ENCODE measurements at regions not wholly inside any gene's neighbourhood (a gene's known extent, or its start where the extent isn't known, plus 50 kb on each side); places are given as distances from the start of the nearest gene placed in this dataset.

GRCh38 chr2:105621038-105621437 lies 123.7 kb upstream of the NCK2 start:
- Histone ChIP-seq H2AFZ (ENCODE audit: low read depth, low read length) (no peak overlapping the region), H3K9me2 (ENCODE audit: insufficient read depth, low read length) (no peaks in the 10 kb centered on the region), H4K20me1 (ENCODE audit: insufficient read depth) (no peaks in the 10 kb centered on the region), H3K9ac (ENCODE audit: low read length) (no peak overlapping the region), H3K4me3 (ENCODE audit: low read length) (no peak overlapping the region), H3K27ac (ENCODE audit: low read length) (peak overlapping the region; percentile 49), H3K79me2 (replicated peaks; ENCODE audit: insufficient read depth, low read length) (no peaks in the 10 kb centered on the region), H3K4me2 (ENCODE audit: low read length) (no peak overlapping the region), H3K9me3 (ENCODE audit: low read length) (no peaks in the 10 kb centered on the region), H3F3A (ENCODE audit: insufficient read depth, low read length, poor library complexity, severe bottlenecking) (no peaks in the 10 kb centered on the region), H3K36me3 (ENCODE audit: insufficient read depth, low read length) (no peaks in the 10 kb centered on the region), H3K27me3 (ENCODE audit: insufficient read depth, low read depth, low read length) (no peaks in the 10 kb centered on the region)
- TF ChIP-seq EP300 (conservative IDR thresholded peaks at IDR 0.05; ENCODE audit: poor library complexity, severe bottlenecking) (no peak), REST (IDR thresholded peaks at IDR 0.05; ENCODE audit: borderline replicate concordance) (peak; percentile 94), MXI1 (conservative IDR thresholded peaks at IDR 0.05; ENCODE audit: poor library complexity, severe bottlenecking) (no peak), EZH2 (IDR thresholded peaks at IDR 0.05; ENCODE audit: borderline replicate concordance, insufficient read depth, low read length, poor library complexity, severe bottlenecking) (no peak)

- no peak overlapping the region for H3K9ac ChIP-seq (ENCODE audit: low read length)
- no peaks in the 10 kb centered on the region for H3K79me2 ChIP-seq (replicated peaks; ENCODE audit: insufficient read depth, low read length)
- H3K27ac ChIP-seq (ENCODE audit: low read length) = no peak overlapping the region
- TF ChIP-seq RAD21 (conservative IDR thresholded peaks at IDR 0.05) (no peak), MXI1 (conservative IDR thresholded peaks at IDR 0.05; ENCODE audit: poor library complexity, severe bottlenecking) (no peak), TAF1 (IDR thresholded peaks at IDR 0.05; ENCODE audit: low read depth) (no peak), SMC3 (conservative IDR thresholded peaks at IDR 0.05; ENCODE audit: poor library complexity) (no peak), CTCF (IDR thresholded peaks at IDR 0.05; ENCODE audit: poor library complexity, severe bottlenecking) (no peak), EZH2 (IDR thresholded peaks at IDR 0.05; ENCODE audit: borderline replicate concordance, insufficient read depth, low read length, poor library complexity, severe bottlenecking) (no peak), EP300 (conservative IDR thresholded peaks at IDR 0.05; ENCODE audit: poor library complexity, severe bottlenecking) (no peak), REST (IDR thresholded peaks at IDR 0.05; ENCODE audit: borderline replicate concordance) (no peak), POLR2AphosphoS5 (IDR thresholded peaks at IDR 0.05) (no peak)
- H3K36me3 ChIP-seq (ENCODE audit: insufficient read depth, low read length) = no peaks in the 10 kb centered on the region
- H3K4me3 ChIP-seq (ENCODE audit: low read length) = no peak overlapping the region
- no peaks in the 10 kb centered on the region for H3F3A ChIP-seq (ENCODE audit: insufficient read depth, low read length, poor library complexity, severe bottlenecking)
- H3K4me2 ChIP-seq (ENCODE audit: low read length) = no peak overlapping the region
- no peaks in the 10 kb centered on the region for H3K27me3 ChIP-seq (ENCODE audit: insufficient read depth, low read depth, low read length)
- no peaks in the 10 kb centered on the region for H3K9me2 ChIP-seq (ENCODE audit: insufficient read depth, low read length)
- no peak overlapping the region for H2AFZ ChIP-seq (ENCODE audit: low read depth, low read length)
- H3K9me3 ChIP-seq (ENCODE audit: low read length) = no peaks in the 10 kb centered on the region
- H4K20me1 ChIP-seq (ENCODE audit: insufficient read depth) = no peaks in the 10 kb centered on the region
These were observed 126.4 kb upstream of the NCK2 start for GRCh38 chr2:105618351-105618659.
